ENCODE measurements at regions not wholly inside any gene's neighbourhood (a gene's known extent, or its start where the extent isn't known, plus 50 kb on each side); places are given as distances from the start of the nearest gene placed in this dataset.
A peak's percentile ranks its signal among the peaks of the same experiment; 100 is the strongest.

DNA sequence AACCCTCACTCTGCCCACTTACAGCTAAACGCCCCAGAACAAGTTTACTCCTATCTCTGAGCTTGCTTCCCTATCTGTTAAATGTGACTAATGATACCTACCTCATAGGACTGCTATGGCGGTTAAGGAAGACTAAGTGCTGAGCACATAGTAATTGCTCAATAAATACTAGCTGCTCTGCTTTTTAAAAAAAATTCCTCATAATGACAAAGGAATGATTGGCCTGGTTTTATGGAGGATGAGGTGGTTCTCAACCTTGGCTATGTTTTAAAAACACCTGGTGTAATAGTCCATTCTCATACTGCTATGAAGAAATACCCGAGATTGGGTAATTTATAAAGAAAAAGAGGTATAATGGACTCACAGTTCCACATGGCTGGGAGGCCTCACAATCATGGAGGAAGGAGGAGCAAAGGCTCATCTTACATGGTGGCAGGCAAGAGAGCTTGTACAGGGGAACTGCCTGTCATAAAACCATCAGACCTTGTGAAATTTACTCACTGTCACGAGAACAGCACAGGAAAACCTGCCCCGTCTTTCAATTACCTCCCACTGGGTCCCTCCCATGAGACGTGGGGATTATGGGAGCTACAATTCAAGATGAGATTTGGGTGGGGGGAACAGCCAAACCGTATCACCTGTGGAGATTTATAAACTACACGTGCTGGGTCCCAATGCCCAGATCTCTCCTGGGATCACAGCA lies 127.2 kb upstream of the SYT13 start:
- peaks cover 6 to 11% of the 10 kb centered on the region in 2 donors for H3K4me1 ChIP-seq
- H3K27me3 ChIP-seq = peaks cover 0 to 8% (median 5%) of the 10 kb centered on the region in 3 donors
- no peak for TF ChIP-seq POLR2A (IDR thresholded peaks at IDR 0.05)
- TF ChIP-seq, protein P1, sequence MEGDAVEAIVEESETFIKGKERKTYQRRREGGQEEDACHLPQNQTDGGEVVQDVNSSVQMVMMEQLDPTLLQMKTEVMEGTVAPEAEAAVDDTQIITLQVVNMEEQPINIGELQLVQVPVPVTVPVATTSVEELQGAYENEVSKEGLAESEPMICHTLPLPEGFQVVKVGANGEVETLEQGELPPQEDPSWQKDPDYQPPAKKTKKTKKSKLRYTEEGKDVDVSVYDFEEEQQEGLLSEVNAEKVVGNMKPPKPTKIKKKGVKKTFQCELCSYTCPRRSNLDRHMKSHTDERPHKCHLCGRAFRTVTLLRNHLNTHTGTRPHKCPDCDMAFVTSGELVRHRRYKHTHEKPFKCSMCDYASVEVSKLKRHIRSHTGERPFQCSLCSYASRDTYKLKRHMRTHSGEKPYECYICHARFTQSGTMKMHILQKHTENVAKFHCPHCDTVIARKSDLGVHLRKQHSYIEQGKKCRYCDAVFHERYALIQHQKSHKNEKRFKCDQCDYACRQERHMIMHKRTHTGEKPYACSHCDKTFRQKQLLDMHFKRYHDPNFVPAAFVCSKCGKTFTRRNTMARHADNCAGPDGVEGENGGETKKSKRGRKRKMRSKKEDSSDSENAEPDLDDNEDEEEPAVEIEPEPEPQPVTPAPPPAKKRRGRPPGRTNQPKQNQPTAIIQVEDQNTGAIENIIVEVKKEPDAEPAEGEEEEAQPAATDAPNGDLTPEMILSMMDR (IDR thresholded peaks at IDR 0.05 in 4 of 5, conservative IDR thresholded peaks at IDR 0.05 in 1 of 5) = no peak
- no peak overlapping the region for H3K4me3 ChIP-seq
- H3K27ac ChIP-seq = no peak overlapping the region
- DNase-seq (no peak), ATAC-seq (no peak)
- intact Hi-C loops (cut with DNase I; ENCODE audit: low total_unique reads) = no loop called here
- H3K9me3 ChIP-seq = no peaks in the 10 kb centered on the region
- H3K36me3 ChIP-seq = no peaks in the 10 kb centered on the region
- in situ Hi-C loops (cut with MboI; ENCODE audit: low sequenced_read_pairs in 4 of 4) = no loop called here

DNA sequence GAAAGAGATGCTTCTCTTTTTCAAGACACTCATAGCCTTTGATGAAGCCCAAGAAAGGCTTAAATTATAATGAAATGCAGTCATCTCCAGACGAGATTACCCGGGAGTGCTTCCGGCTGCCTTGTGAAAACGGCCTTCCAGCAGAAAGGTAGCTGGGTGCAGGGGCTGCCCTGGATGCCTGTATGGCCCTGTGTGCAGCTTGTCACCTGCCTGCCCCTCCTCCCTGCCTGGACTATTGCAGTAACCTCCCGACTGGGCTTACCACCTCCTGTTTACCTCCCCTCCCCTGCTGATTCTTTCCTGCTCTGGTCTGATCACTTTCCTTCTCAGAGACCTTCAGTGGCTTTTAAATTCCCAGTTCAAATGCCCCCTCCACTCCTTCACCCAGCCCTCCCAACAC lies 126.4 kb upstream of the SYT13 start:
- DNase-seq = no peak
- H3K27me3 ChIP-seq = peaks cover 0 to 8% (median 5%) of the 10 kb centered on the region in 3 donors

DNA sequence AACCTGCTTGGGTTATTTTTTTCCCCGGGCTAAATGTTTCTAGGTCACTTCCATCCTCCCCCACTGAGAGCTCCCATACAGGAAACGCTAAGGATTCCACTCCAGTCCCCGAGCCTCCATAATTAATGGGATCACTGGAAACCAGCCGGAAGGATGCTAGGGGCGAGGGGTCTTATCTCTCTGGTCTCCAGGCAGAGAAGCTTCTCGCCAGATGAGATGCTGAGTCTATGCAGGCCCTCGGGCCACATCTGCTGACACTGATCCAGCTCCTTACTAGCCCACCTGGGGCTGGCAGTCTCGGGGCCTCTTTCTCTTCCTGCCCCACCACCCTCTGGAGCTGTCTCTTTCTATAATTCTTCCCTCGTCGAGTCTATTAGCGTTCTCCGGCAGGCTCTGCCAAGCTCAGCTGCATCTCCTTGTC lies 125.9 kb upstream of the SYT13 start:
- no peaks in the 10 kb centered on the region for H3K9me3 ChIP-seq
- TF ChIP-seq, protein P1 (IDR thresholded peaks at IDR 0.05 in 4 of 5, conservative IDR thresholded peaks at IDR 0.05 in 1 of 5) = no peak
- TF ChIP-seq POLR2A (IDR thresholded peaks at IDR 0.05) = no peak
- peak overlapping the region in 1 of 4 donors; percentile 70 for H3K27ac ChIP-seq
- in situ Hi-C loops (cut with MboI; ENCODE audit: low sequenced_read_pairs in 4 of 4) = no loop called here
- peak in 1 of 2 donors; percentile 44 for ATAC-seq
- DNase-seq = no peak
- H3K27me3 ChIP-seq = peaks cover 0 to 8% (median 5%) of the 10 kb centered on the region in 3 donors
- intact Hi-C loops (cut with DNase I; ENCODE audit: low total_unique reads) = no loop called here
- H3K4me1 ChIP-seq = peaks cover 6 to 11% of the 10 kb centered on the region in 2 donors
- H3K36me3 ChIP-seq = no peaks in the 10 kb centered on the region
- H3K4me3 ChIP-seq = peak overlapping the region in 1 of 4 donors; percentile 2

More for the DNA sequence above, 126.4 kb upstream of the SYT13 start:
- no peak for ATAC-seq
- H3K27ac ChIP-seq = peak overlapping the region in 1 of 4 donors; percentile 70
- H3K4me1 ChIP-seq = peaks cover 6 to 11% of the 10 kb centered on the region in 2 donors
- intact Hi-C loops (cut with DNase I; ENCODE audit: low total_unique reads) = no loop called here
- in situ Hi-C loops (cut with MboI; ENCODE audit: low sequenced_read_pairs in 4 of 4) = no loop called here
- H3K9me3 ChIP-seq = no peaks in the 10 kb centered on the region
- H3K36me3 ChIP-seq = no peaks in the 10 kb centered on the region
- TF ChIP-seq POLR2A (IDR thresholded peaks at IDR 0.05) = no peak
- TF ChIP-seq, protein P1 (IDR thresholded peaks at IDR 0.05 in 4 of 5, conservative IDR thresholded peaks at IDR 0.05 in 1 of 5) = no peak
- no peak overlapping the region for H3K4me3 ChIP-seq

DNA sequence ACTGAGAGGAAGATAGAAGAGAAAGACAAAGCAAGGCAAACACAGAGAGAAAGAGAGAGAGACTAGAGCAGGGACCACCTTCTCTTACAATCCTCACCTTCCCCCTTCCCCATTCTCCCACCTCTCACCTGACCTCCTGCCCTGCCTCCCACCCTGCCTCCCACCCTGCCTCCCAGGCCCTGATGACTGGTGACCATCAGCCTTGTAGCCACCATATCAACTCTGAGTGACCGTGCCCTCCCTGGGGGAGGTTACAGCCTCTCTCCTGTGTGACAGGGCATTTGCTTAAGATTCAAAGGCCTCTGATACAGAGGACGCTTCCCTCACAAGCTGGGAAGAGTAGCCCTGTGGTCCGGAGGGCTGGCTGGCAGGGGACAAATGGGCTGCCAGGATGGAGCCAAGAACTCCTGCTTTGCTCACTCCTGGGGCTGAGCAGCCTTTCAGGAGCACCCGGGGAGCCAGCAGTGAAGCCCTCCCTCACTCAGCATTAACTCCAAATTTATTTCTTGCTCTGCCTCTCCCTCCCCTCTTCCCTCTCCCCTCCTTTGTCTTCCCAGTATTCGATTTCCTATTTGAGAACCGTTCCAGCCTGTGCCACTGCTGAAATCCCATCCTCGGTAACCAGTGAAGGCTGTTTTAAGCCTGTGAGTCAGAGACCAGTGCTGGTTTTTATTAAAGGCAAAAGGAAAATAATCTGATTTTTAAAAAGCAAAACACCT lies 125.2 kb upstream of the SYT13 start:
- TF ChIP-seq, protein P1 (IDR thresholded peaks at IDR 0.05 in 4 of 5, conservative IDR thresholded peaks at IDR 0.05 in 1 of 5) = no peak
- Histone ChIP-seq H3K36me3 (no peaks in the 10 kb centered on the region), H3K27ac (peak overlapping the region in 1 of 4 donors; percentile 70), H3K4me1 (peaks cover 6 to 11% of the 10 kb centered on the region in 2 donors), H3K27me3 (peaks cover 0 to 8% (median 5%) of the 10 kb centered on the region in 3 donors), H3K4me3 (peak overlapping the region in 1 of 4 donors; percentile 2), H3K9me3 (no peaks in the 10 kb centered on the region)
- in situ Hi-C loops (cut with MboI; ENCODE audit: low sequenced_read_pairs in 4 of 4) (no loop called here), intact Hi-C loops (cut with DNase I; ENCODE audit: low total_unique reads) (no loop called here)
- DNase-seq (no peak), ATAC-seq (peak; percentile 83 to 93)
